GM19452 (cell line): ENCODE measurements at regions not wholly inside any gene's neighbourhood (a gene's known extent, or its start where the extent isn't known, plus 50 kb on each side); places are given as distances from the start of the nearest gene placed in this dataset.
"Not testable (repeated sequence)": the region's sequence is repeated elsewhere in the genome, so short reads cannot be mapped to it uniquely, and the experiment has no call there.

Experiments
- ATAC-seq: cut with Tn5 transposase; IDR thresholded peaks from one replicate; pipeline ENCODE4 v1.9.1; 2021; ENCODE audit not compliant: unreplicated experiment

DNA sequence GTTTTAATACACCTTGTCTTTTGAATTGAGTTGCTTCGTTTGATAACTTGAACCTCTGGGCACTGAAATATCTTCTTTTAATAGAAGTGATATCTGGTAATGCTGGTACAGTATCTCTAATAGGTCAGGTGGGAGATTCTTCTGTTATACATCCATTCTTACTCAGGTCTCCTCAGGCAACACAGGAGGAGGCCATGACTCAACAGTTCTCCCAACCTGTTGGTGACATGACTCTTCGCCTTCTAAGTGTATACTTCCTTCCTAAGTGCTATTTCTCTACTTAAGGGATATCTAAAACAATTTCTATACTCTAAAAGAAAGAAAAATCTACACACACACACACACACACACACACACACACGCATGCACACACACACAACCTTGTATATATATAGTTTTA, 509.1 kb downstream of the PCNX1 start:
- no peak for ATAC-seq

DNA sequence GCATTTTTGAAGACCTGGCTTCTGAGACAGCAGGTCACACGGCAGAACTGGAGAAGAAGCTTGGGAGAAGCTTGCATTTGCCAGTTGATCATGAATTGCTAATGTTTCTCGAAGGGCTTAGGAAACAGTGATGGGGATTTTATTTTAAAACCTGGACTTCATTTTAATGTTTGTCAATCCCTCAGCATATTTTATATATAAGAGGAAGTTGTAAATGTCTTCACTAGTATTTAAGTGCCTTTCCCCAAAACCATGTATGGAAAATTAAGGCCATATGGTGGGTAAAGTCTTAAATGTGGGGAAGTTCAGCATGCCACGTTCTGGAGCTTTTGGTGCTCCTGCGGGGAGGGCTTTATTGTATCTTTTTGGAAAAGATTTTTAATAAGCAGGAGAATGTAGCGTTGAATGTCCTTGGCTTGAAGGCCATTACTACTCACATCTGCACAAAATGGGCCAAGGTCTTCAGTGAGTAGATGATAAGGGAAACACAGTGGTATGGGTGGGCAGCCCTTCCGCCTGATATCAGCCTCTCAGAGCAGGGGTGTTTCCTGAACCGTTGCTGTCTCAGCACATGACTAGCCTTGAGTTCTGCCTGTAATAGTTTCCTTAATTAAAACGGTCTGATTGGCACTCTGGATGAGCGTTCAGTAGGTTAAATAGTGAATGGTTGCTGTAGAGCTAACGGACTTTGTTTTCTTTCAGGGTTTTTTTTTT, 511.4 kb downstream of the PCNX1 start:
- no peak for ATAC-seq

GRCh38 chr14:71423481-71423880, 508.7 kb upstream of the RGS6 start:
- no peak for ATAC-seq

DNA sequence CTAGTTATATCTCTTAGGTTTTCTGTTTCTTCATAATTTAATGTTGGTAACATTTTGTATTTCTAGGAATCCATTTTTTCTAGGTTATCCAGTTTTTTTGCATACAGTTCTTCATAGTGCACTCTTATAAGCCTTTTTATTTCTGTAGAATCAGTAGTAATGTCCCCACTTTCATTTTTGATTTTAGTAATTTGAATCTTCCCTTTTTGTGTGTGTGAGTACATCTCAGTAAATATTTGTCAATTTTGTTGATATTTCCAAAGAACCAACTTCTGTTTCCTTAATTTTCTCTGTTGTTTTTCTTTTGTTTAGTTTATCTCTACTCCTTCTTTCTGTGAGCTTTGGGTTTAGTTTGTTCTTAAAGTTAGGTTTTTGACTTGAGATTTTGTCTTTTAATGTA, 507.3 kb upstream of the RGS6 start:
- ATAC-seq: no peak

DNA sequence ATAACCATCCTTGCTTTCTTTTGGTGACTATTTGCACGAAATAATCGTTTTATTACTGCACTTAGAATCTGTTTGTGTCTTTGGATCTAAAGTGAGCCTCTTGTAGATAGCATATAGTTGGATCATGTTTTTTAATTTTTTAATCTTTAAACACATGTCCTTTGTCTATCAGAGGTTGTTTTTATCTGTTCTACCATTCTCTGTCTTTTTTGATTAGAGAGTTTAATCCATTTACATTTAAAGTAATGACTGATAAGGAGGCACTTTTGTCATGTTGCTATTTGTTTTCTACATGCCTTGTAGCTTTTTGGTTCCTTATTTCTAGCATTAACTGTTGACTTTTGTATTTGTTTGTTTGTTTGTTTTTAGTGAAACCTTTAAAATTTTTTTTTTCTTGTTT, 506.2 kb upstream of the RGS6 start:
- no peak for ATAC-seq

- ATAC-seq: no peak
Measured at GRCh38 chr14:71429902-71430301, 502.3 kb upstream of the RGS6 start.

- no peak for ATAC-seq
Measured at GRCh38 chr14:71430321-71430677, 501.9 kb upstream of the RGS6 start.

- no peak for ATAC-seq
Measured at GRCh38 chr14:71430678-71431376, 501.4 kb upstream of the RGS6 start.

DNA sequence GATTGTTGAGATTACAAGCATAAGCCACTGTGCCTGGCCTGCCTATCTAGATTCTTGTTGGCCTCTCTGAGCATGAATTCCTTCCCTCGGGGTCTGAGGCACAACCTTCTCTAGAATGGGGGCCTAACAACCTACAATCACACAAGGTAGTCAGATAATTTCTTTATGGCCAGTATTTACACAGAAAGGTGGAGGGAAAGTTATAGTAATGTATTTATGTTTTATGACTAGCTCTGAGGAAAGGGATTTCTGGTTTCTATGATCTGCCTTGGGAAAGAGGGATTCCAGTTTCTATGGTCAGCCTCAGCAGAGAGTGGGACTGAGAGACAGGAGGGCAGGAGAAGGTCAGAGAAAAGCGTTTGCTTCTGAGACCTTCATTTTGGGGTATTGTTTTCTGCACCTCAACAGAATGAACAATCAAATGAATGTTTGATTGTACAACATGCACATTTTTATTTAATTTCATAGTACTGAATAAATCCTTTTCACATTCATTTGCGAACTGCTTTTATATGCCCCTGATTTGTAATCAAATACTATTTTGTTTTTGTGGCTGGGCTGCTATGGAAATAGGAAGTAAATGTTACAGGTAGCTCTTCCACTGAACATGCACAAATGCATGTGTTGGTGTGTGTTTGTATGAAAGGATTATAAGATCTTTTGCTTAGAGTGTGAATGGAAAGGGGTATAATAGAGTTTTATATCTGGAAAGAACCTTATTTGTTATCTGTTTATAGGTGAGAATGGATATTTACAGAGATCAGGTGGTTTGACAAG, 499.7 kb upstream of the RGS6 start:
- no peak for ATAC-seq

- ATAC-seq: no peak
Measured at GRCh38 chr14:71433303-71433702, 498.9 kb upstream of the RGS6 start.

- not testable (repeated sequence) for ATAC-seq
Measured at GRCh38 chr14:71435641-71436040, 496.6 kb upstream of the RGS6 start.

GRCh38 chr14:71437870-71438269, 494.4 kb upstream of the RGS6 start:
- no peak for ATAC-seq

- no peak for ATAC-seq
Measured at GRCh38 chr14:71438684-71439083, 493.5 kb upstream of the RGS6 start.

GRCh38 chr14:71441126-71441525, 491.1 kb upstream of the RGS6 start:
- ATAC-seq: no peak

DNA sequence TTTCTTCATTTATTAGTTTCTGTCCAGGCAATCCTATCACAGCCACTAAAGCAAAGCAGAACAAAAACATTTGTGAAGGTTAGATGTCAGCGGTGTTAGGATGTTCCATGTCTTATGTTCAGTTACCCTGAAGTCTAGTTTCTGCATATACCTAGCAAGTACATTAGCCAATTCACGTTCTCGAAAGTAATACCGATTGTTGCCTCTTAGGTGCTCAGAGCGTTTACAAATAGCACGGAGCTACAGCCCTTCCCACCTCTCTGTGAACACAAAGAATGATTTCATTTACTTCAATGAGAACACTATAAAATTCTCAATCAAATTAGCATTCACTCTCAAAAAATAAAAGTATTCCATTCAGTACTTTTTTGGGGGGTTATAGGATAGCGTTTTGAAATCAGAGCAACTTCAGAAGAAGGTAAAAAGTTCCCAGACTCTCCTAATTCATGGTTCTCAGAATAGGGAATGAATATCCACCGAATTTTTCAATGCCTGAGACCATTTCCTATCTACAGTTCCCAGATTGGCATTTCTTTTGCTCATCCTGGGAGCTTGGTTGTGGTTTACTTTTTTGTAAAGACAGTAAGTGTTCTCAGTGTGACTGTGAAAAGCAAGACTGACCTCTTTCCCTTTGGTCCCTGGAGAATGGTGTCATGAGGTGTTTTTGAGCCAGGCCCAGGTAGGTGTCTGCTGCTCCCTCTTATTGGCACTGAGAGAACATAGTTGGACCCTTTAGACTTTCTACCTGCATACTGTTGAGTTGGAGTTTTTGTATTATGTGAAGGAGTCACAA, 488.0 kb upstream of the RGS6 start:
- no peak for ATAC-seq

DNA sequence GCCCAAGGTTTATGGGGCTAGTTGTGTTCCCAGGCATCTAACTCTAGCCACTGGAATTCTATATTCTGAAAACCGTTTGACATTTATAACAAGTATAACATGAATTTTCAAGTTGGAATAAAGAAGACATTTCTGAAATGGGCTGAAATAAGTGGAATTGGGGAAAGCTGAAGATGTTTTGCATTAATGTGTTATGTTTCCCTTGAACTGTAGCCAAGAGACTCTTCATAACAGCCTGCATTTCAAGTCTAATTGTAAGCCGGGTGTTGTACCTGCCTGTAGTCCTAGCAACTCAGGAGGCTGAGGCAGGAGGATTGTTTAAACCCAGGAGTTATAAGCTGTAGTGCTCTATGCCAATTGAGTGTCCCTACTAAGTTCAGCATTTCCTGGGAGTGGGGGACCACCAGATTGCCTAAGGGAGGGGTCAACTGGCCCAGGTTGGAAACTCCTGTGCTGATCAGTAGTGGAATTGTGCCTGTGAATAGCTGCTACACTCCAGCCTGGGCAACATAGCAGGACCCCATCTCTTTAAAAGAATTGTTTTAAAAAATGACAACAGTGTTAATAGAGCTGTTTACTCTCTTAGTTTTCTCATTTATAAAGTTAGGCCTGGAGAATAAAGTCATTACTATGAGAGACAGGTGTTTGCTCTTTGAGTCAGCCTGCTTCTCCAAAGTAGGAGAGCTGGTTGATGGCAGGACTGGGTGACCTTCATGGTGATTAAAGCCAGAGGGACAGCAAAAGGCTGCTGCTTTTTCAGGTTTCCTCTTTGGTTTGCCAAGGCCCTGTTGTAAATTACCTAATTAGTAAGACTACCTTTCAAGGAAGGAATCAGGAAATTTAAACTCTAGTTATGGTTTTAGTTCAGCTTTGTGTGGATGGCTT, 483.6 kb upstream of the RGS6 start:
- no peak for ATAC-seq

DNA sequence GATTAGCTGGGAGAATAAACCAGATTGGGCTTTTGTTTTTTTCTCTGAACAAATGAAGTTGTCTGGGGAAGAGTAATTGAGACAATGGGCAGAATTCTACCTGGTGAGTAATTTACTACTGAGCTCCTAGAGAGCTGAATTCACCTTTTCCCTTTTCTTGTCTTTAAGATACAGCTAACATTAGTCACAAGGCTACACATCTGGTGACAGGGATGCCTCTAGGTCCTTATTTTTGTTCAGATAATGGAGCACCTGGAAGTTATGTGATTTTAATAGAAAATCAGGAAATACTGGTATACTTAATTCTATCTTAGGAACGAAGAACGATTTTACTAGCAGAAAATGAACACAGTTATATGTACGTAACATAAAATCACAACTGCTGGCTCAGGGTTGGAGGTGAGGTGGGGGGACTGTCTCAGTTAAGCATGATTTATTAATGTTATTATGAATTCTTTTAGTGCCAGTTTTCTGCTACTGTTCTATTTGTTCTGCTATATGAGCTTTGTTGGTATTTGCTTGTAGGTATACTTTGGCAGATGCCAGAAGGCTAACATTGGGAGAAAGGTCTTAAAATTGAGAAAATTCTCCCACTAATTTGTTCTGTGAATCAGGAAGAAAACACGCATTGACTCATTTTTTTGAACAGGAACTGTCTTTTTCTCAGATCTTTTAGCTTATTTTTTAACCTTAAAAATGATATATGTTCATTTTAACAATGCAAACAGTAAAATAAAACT, 482.7 kb upstream of the RGS6 start:
- no peak for ATAC-seq

DNA sequence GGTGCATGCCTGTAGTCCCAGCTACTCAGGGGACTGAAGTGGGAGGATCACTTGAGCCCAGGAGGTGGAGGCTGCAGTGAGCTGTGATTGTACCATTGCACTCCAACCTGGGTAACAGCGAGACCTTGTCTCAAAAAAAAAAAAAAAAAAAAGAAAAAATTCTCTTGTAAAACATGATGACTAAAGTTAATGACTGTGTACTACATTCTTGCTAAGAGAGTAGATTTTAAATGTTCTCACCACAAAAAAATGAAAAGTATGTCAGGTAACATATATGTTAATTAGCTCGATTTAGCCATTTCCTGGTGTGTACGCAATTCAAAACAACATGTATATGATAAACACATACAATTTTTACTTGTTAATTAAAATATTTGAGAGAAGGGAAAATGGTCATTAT, 480.7 kb upstream of the RGS6 start:
- no peak for ATAC-seq

GRCh38 chr14:71452539-71452938, 479.7 kb upstream of the RGS6 start:
- ATAC-seq: no peak

DNA sequence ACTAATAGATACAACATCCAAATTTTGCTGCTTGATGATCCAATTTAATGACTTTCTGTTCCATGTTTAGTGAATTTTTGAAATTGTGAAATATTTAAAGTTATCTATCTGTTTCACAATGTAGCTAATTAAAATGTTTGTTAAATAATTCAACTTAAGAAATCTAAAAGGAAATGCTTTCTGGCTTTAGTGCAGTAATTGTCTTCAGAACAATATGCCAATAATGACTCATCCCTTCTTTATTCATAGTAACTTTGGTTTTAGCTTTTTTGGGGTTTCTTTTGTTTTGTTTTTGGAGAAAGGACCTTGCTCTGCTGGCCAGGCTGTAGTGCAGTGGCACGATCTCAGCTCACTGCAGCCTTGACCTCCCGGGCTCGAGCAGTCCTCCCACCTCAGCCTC, 479.2 kb upstream of the RGS6 start:
- ATAC-seq: no peak
